SU-DHL-6 (cell line): ENCODE measurements at regions not wholly inside any gene's neighbourhood (a gene's known extent, or its start where the extent isn't known, plus 50 kb on each side); places are given as distances from the start of the nearest gene placed in this dataset.

Source experiments
- EZH2phosphoT487 ChIP-seq: fragments of 200-600 bp; sonication (generic), shearing (Covaris generic); conservative IDR thresholded peaks from 2 replicates; pipeline ENCODE4 v1.6.1; 2018; ENCODE audit warnings: mild to moderate bottlenecking, antibody characterized with exemption, low read length, moderate library complexity, mixed read lengths
- TF ChIP-seq, protein P1 (sequence below): fragments of 200-600 bp; sonication (generic); IDR thresholded peaks from one replicate; pipeline ENCODE4 v1.5.1; 2017; ENCODE audit warnings: antibody characterized with exemption, mild to moderate bottlenecking, low read length, moderate library complexity; ENCODE audit not compliant: insufficient read depth, poor library complexity, severe bottlenecking

DNA sequence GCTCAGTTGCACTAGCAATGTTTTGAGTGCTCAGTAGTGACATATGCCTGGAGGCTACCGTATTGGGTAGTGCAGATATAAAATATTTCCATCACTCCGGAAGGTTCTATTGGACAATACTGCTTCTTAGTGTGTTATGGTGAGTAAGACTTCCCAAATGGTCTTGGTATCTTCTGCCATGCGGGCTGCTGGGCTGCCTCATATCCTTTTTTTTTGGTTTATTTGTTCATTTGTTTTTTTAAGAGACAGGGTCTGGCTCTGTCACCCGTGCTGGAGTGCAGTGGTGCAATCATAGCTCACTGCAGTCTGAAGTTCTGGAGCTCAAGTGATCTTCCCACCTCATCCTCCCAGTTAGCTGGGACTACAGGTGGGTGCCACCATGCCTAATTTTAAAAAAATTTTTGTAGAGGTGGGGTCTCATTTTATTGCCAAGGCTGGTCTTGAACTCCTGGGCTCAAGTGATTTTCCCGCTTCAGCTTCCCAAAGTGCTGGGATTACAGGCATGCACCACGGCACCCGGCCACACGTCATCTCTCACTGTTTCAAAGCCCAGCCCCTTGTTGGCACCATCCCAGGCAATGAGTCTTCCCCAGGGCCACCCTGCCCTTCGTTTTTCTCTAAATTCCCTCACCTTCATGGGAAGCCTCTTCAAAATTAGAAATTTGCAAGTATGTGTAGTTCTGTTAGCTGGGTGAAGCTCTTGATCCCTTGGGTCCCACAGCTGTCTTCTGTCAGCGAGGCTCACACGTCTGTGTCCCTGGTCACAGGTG, 111.0 kb upstream of the KLF14 start:
- TF ChIP-seq EZH2phosphoT487 = no peak
- TF ChIP-seq, protein P1, sequence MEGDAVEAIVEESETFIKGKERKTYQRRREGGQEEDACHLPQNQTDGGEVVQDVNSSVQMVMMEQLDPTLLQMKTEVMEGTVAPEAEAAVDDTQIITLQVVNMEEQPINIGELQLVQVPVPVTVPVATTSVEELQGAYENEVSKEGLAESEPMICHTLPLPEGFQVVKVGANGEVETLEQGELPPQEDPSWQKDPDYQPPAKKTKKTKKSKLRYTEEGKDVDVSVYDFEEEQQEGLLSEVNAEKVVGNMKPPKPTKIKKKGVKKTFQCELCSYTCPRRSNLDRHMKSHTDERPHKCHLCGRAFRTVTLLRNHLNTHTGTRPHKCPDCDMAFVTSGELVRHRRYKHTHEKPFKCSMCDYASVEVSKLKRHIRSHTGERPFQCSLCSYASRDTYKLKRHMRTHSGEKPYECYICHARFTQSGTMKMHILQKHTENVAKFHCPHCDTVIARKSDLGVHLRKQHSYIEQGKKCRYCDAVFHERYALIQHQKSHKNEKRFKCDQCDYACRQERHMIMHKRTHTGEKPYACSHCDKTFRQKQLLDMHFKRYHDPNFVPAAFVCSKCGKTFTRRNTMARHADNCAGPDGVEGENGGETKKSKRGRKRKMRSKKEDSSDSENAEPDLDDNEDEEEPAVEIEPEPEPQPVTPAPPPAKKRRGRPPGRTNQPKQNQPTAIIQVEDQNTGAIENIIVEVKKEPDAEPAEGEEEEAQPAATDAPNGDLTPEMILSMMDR = no peak
